ENCODE measurements at regions not wholly inside any gene's neighbourhood (a gene's known extent, or its start where the extent isn't known, plus 50 kb on each side); places are given as distances from the start of the nearest gene placed in this dataset.

DNA sequence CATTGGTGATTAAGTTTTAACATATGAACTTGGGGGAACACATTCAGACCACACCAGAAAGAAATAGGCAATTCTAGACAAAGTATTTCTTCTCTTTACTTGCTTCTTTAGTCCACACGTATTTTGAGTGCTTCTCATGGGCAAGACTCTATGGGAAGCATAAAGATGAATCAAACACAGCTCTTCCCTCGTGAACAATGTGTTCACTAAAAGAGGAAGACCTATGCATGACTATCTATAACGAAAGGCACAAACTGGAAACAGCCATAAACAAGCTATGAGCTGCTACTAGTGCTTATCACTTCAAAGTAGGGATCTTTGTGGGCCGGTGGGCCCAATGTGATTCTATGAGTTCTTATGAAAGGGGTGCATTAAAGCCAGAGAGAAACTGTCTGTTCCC lies 53.0 kb upstream of the PRDX6 start:
- Mint-ChIP-seq H3K36me3 (peaks cover 4% of the 10 kb centered on the region), H3K27ac (peak overlapping the region in 1 of 3 donors; percentile 27), H3K9me3 (no peaks in the 10 kb centered on the region), H3K4me1 (peaks cover 19 to 22% (median 19%) of the 10 kb centered on the region in 3 donors), H3K4me3 (no peak overlapping the region), H3K27me3 (no peaks in the 10 kb centered on the region)

DNA sequence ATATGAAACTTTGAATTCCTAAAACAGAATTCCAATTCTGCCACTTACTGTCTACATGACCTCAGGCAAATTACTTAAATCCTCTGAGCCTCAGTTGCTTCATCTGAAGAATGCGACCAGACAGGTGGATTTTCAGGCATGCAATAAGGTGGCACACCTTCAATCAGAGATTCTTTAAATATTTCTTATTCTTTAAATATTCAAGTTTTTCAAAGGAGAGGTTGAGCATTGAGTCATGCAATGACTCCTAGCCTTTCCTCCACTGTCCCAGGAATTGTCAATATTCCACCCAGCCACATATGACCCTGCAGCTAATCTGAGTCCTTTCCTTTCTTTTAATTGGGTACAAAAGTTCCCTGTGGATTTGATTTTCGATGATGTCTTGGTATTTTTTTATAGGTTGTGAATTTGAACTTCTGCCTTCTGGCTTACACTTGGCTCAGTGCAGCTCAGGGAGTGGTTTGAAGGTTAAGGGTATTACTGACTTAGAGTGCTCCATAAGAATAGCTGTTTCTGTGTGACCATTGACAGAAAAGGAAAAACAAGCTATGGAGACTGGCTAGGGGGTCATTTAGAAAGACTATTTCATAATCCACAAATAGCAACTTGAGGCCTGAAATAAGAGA lies 52.2 kb upstream of the PRDX6 start:
- Mint-ChIP-seq H3K36me3 (peaks cover 4% of the 10 kb centered on the region), H3K27ac (no peak overlapping the region), H3K4me1 (peaks cover 20 to 27% (median 24%) of the 10 kb centered on the region in 3 donors), H3K27me3 (no peaks in the 10 kb centered on the region), H3K4me3 (no peak overlapping the region), H3K9me3 (no peaks in the 10 kb centered on the region)

DNA sequence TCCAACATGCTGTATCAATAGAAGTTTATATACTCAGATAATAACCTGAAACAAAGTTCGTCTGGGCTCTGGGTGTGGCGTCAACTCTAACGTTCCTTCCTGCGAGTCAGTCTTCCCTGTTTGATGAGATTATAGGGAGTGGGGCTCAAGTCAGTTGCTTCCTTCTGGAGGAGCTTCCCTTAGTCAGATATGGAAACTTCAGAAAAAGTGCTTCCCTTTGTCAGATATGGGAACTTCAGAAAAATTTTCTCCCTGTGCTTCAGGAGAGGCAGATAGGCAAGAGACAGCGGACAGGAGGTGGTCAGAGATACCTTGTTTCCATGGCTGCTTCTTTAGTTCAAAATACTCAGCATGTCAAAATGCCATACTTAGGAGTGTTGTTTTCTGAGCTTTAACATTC lies 51.1 kb upstream of the PRDX6 start:
- no peaks in the 10 kb centered on the region for H3K9me3 Mint-ChIP-seq
- H3K27ac Mint-ChIP-seq: no peak overlapping the region
- no peaks in the 10 kb centered on the region for H3K27me3 Mint-ChIP-seq
- H3K4me3 Mint-ChIP-seq: no peak overlapping the region
- H3K36me3 Mint-ChIP-seq: peaks cover 4% of the 10 kb centered on the region
- peaks cover 23 to 32% (median 27%) of the 10 kb centered on the region in 3 donors for H3K4me1 Mint-ChIP-seq

DNA sequence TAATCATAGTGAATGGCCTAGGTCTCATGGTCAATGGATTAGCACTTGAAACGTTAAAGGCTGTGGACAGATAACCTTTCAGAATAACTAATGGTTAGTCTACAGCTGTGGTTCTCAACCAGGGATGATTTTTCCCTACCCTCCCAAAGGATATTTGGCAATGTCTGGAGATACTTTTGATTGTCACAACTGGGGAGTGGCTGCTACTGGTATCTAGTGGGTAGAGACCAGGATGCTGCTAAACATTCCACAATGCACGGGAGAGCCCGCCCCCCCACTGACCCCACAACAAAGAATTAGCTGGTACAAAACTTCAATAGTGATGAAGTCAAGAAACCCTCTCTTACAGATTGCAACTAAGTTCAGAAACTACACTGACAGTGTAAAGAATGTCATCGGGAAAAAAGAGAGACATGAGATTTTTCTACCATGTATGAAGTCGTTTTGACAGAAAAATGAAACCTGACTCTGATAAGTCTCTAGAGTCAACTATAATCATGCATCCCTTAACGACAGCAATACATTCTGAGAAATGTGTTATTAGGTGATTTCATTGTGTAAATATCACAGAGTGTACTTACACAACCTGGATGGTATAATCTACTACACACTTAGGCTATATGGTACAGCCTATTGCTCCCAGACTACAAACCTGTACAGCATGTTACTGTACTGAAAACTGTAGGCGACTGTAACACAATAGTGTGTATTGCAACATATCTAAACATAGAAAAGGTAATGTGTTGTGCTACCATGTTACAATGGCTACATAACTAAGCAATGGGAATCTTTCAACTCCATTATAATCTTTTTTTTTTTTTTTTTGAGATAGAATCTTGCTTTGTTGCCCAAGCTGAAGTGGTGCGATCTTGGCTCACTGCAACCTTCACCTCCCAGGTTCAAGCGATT lies 49.7 kb upstream of the PRDX6 start:
- H3K9me3 Mint-ChIP-seq: no peaks in the 10 kb centered on the region
- no peak overlapping the region for H3K4me3 Mint-ChIP-seq
- H3K36me3 Mint-ChIP-seq: peaks cover 4% of the 10 kb centered on the region
- H3K27ac Mint-ChIP-seq: peak overlapping the region in 1 of 3 donors; percentile 80
- no peaks in the 10 kb centered on the region for H3K27me3 Mint-ChIP-seq
- peaks cover 22 to 28% (median 28%) of the 10 kb centered on the region in 3 donors for H3K4me1 Mint-ChIP-seq
